ENCODE measurements at regions not wholly inside any gene's neighbourhood (a gene's known extent, or its start where the extent isn't known, plus 50 kb on each side); places are given as distances from the start of the nearest gene placed in this dataset.

GRCh38 chr2:104040771-104041170 lies 813.1 kb upstream of the POU3F3 start:
- FAIRE-seq (no peak), DNase-seq (ENCODE audit: low spot score) (no peak)

- DNase-seq (ENCODE audit: low spot score) (no peak), FAIRE-seq (no peak)
Observed at GRCh38 chr2:104041351-104041750, 812.6 kb upstream of the POU3F3 start.

GRCh38 chr2:104043864-104044263 lies 810.1 kb upstream of the POU3F3 start:
- peak; percentile 43 for DNase-seq (ENCODE audit: low spot score)
- FAIRE-seq, result no peak

GRCh38 chr2:104045071-104045470 lies 808.8 kb upstream of the POU3F3 start:
- no peak for DNase-seq (ENCODE audit: low spot score)
- FAIRE-seq, result no peak

- DNase-seq (ENCODE audit: low spot score) (no peak), FAIRE-seq (no peak)
Observed at GRCh38 chr2:104046466-104046865, 807.4 kb upstream of the POU3F3 start.

- no peak for FAIRE-seq
- DNase-seq (ENCODE audit: low spot score), result no peak
Observed at GRCh38 chr2:104047516-104047915, 806.4 kb upstream of the POU3F3 start.

- DNase-seq (ENCODE audit: low spot score) (no peak), FAIRE-seq (no peak)
Observed at GRCh38 chr2:104049438-104049837, 804.5 kb upstream of the POU3F3 start.

GRCh38 chr2:104049981-104050380 lies 803.9 kb upstream of the POU3F3 start:
- DNase-seq (ENCODE audit: low spot score) (no peak), FAIRE-seq (no peak)

GRCh38 chr2:104050656-104051242 lies 803.2 kb upstream of the POU3F3 start:
- FAIRE-seq, result no peak
- DNase-seq (ENCODE audit: low spot score), result no peak

- no peak for FAIRE-seq
Observed at GRCh38 chr2:104051766-104052165, 802.1 kb upstream of the POU3F3 start.

GRCh38 chr2:104052356-104052755 lies 801.6 kb upstream of the POU3F3 start:
- FAIRE-seq (no peak), DNase-seq (ENCODE audit: low spot score) (no peak)

More at GRCh38 chr2:104051766-104052165, 802.1 kb upstream of the POU3F3 start:
- DNase-seq (ENCODE audit: low spot score), result no peak

GRCh38 chr2:104056451-104056850 lies 797.5 kb upstream of the POU3F3 start:
- FAIRE-seq (no peak), DNase-seq (ENCODE audit: low spot score) (no peak)

GRCh38 chr2:104068665-104069064 lies 785.2 kb upstream of the POU3F3 start:
- no peak for DNase-seq (ENCODE audit: low spot score)
- no peak for FAIRE-seq

- no peak for FAIRE-seq
- DNase-seq (ENCODE audit: low spot score), result no peak
Observed at GRCh38 chr2:104077573-104077972, 776.3 kb upstream of the POU3F3 start.

GRCh38 chr2:104078431-104079157 lies 775.3 kb upstream of the POU3F3 start:
- FAIRE-seq (no peak), DNase-seq (ENCODE audit: low spot score) (no peak)

- FAIRE-seq, result no peak
Observed at GRCh38 chr2:104088745-104089144, 765.2 kb upstream of the POU3F3 start.

GRCh38 chr2:104090407-104090806 lies 763.5 kb upstream of the POU3F3 start:
- no peak for DNase-seq (ENCODE audit: low spot score)
- FAIRE-seq, result no peak

More at GRCh38 chr2:104088745-104089144, 765.2 kb upstream of the POU3F3 start:
- DNase-seq (ENCODE audit: low spot score), result no peak

GRCh38 chr2:104091894-104092293 lies 762.0 kb upstream of the POU3F3 start:
- no peak for DNase-seq (ENCODE audit: low spot score)
- FAIRE-seq, result no peak

GRCh38 chr2:104092886-104093285 lies 761.0 kb upstream of the POU3F3 start:
- no peak for DNase-seq (ENCODE audit: low spot score)
- FAIRE-seq, result no peak

GRCh38 chr2:104102615-104103014 lies 751.3 kb upstream of the POU3F3 start:
- no peak for FAIRE-seq
- no peak for DNase-seq (ENCODE audit: low spot score)

GRCh38 chr2:104109356-104109755 lies 744.6 kb upstream of the POU3F3 start:
- DNase-seq (ENCODE audit: low spot score) (no peak), FAIRE-seq (no peak)

GRCh38 chr2:104118889-104119288 lies 735.0 kb upstream of the POU3F3 start:
- DNase-seq (ENCODE audit: low spot score), result no peak

GRCh38 chr2:104120171-104120570 lies 733.7 kb upstream of the POU3F3 start:
- DNase-seq (ENCODE audit: low spot score), result no peak
- FAIRE-seq, result no peak

More at GRCh38 chr2:104118889-104119288, 735.0 kb upstream of the POU3F3 start:
- no peak for FAIRE-seq
